ENCODE measurements at regions not wholly inside any gene's neighbourhood (a gene's known extent, or its start where the extent isn't known, plus 50 kb on each side); places are given as distances from the start of the nearest gene placed in this dataset.

DNA sequence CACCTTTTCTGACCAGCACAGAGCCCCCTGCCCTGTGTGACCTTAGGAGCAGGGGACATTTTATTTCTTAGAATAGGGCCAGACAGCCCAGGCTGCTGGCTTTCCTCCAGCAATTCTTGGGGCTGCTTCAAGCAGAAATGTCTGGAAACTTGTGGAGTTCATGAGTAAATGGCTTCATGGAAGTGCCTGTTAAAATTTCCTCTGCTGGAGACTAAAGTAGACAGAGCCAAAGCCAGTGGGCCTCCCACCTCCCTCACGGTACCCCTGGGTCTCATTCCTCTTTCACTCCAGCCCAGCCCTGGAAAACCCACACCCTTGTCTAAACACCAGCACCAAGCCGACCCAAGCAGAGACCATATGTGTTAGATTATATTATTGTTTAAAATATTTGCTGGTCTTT is 505.5 kb upstream of the ZMIZ1 start:
- DNase-seq = no peak
- no peak for ATAC-seq

DNA sequence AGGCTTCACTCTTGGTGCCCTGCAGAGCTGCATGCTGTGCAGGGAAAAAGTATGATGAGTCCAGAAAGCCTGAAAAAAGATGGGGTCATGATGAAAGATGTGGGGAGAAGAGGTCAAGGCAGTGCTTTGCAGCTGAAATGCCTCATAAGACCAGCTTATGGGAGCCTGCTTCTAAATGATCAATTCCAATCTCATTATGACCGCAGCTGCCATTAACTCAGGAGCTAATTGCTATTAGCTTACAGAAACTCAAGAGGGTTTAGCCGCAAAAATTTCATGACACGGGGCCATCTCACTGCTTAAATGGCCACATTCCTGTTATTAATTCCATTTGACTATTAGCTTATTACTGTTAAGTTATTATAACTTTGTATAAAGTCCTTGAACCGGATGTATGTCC is 502.9 kb upstream of the ZMIZ1 start:
- ATAC-seq = no peak

GRCh38 chr10:78566284-78567111 is 502.3 kb upstream of the ZMIZ1 start:
- ATAC-seq = no peak
- DNase-seq = no peak

More for the DNA sequence above, 502.9 kb upstream of the ZMIZ1 start:
- DNase-seq = no peak

DNA sequence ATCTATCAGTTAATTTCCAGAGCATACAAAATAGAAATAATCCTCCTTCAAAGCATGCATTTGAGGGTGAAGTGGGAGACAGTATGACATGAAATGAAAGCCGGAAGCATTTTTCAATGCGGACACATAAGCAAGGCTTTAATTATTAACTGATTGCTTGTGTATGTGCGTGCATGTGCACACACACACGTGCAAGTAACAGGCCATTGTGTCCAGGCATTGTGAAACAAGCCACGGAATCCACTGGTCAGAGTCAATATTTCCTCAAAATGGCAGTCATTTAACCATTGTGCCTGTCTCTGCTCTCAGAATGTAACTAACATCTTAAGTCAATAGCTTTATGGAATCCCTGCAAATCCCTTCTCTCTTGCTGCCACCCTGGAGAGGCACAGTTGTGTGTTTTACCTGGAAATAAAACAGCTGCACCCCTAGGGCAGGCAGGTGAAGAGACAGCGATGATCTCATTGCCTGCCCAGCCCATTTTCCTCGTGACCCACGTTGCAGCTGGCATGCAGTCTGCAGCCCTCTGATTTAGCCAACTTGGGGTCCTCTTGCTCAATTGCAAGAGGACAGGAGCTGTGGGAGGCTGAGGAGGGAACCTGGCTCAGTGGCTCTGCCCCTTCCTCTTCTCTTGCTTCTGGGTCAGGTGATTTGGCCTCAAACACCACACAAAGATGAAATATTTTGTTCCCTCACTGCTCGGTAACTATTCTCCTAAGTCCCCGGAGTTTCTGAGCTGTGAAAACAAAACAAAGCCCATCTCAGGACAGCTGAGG is 500.9 kb upstream of the ZMIZ1 start:
- ATAC-seq = no peak
- DNase-seq = no peak

GRCh38 chr10:78568620-78569019 is 500.1 kb upstream of the ZMIZ1 start:
- DNase-seq (no peak), ATAC-seq (no peak)

DNA sequence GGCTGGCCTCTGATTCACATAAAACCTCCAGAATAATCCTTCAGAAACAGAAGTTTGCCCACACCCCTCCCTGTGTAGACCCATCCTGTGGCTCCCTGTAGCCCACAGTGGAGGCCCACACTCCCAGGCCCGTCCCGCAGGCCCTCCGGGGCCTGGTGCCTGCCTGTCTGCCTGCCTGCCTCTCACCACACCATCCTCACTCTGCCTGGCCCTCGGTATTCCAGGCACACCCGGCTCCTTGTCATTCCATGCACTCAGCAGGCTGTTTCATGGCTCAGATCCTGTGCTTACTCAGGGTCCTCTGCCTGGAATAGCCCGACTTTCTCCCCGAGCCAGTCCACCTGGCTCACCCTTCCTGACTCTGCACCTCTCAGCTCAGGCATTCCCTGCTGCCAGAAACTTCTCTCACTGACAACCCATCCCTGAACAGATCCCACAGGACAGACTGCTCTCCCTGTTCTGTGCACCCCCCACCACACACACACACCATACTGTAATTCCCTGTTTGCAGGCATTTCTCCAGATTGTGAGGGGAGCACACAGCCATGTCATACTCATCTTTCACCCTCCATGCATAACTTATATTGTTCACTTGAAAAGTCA is 498.0 kb upstream of the ZMIZ1 start:
- ATAC-seq (no peak), DNase-seq (no peak)

DNA sequence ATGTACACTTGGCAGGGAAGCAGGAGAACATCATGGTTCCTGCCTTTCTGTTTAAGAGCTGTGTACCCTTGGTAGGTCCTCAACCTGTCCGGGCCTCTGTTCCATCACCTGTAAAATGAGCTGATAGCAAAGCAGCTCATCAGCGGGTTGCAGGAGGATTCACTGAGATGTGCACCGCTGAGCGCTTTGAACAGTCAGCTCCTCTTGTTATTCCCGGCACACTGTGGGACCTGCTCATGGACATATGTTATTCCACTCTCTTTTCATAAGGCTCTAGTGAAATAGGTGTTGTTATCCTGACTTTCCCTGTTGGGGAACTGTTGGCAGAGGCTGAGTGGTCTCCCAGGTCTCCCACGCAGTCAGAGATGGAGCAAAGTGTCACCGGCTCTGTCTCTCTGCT is 497.5 kb upstream of the ZMIZ1 start:
- DNase-seq = no peak
- ATAC-seq = no peak

GRCh38 chr10:78571891-78572290 is 496.9 kb upstream of the ZMIZ1 start:
- DNase-seq (no peak), ATAC-seq (no peak)

DNA sequence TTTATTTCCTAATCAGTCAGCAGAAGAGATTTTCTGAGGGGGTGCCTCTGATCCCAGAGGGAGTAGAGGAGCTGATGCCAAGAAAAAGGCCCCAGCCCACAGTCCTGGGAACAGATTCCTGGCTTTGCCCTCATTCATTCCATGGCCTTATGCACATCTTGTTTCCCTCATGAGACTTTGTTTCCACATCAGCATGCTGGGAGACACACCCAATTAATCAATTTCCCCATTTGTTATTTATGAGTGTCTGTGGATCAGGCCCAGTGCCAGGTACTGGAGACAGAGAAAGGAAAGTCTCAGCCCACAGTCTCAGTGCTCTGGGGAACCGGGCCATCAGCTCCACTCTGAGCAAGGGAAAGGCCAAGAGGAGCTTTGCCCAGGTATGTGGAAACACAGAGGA is 496.2 kb upstream of the ZMIZ1 start:
- no peak for DNase-seq
- no peak for ATAC-seq

DNA sequence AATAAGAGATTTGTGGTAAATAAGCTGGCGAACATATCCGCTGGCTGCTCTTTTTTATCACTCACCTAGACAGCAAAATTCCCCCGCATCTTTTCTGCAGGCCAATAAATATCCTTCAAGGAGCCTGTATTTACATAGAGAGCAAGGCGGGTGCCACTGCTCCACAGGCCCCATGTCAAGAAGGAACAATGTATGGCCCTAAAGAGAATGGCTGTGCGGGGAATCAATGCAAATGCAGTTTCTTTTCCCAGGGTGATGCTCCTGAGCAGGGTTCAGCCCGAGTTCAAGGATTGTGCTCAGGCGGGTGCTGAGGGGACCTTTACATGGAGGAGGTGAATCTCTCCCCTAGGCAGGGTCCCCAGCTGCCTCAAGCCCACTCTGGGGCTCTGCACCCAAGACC is 494.2 kb upstream of the ZMIZ1 start:
- ATAC-seq (no peak), DNase-seq (no peak)

DNA sequence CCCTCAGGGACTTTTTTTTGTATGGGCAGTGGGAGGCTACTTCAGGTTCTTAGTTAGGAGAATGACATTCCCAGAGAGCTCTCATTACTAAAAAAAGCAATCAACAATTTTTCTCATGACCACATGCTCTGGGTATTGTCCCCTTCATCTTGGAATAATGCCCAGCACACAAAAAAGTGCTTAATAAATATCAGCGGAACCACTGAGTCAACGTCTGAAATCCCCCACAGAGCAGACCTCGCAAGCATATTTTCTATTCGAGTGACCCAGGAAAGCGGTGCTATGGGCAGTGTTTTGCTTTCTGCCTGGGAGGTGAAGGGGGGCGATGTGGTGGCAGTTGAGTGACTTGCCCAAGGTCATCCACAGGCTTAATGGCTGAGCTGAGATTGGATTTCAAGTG is 493.4 kb upstream of the ZMIZ1 start:
- no peak for ATAC-seq
- DNase-seq = no peak

DNA sequence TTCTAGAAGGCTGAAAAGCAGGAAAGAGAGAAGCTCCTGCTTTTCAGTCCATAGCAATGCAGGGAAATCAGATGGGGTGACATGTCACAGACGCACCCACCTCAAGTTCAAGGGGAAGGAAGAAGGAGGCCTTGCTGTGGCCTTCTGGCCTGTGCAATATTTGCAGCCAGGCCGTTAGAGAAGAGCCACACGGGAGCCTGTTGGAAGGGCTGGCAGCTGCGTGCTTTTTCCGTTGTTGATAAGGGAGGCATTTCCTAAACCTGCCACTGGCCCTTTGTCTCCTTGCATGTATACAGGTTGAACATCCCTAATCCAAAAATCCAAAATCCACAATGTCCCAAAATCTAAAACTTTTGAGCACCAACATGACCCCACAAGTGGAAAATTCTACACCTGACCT is 492.5 kb upstream of the ZMIZ1 start:
- no peak for ATAC-seq
- no peak for DNase-seq

DNA sequence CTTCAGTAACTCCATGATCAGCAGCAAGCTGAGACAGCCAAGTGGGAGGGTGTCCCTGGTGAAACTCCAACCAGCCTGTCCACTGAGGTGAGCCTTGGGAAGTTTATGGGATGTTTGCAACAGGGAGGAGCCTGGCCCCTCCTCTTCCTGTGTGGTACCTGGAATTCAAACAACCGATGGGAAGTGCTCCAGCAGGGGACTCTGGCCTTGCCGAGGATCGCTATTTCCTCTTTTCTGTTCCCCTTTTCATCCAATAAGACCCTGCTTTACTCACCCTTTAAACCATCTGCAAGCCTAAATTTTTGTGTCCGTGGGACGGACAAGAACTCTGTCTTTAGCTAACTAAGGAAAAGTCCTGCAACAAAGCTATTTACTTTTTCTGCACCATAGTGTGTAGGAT is 491.1 kb upstream of the ZMIZ1 start:
- DNase-seq = no peak
- no peak for ATAC-seq

DNA sequence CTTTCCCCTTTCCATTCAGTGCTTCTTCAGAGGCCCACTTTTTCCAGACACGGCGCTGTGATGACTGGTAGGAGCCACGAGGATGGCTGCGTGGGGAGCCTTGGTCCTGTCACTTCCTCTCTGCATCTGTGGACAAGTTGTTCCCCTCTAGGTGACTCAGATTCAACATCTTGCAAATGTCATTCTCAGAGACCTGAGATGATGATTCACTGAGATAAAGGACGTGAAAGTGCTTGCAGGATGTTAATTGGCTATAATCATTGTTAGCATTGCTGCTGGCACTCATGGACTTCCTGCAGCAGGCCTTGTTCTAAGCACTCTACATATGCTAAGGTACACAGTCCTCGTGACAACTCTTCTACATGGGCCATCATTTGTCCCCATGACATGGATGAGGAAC is 489.8 kb upstream of the ZMIZ1 start:
- DNase-seq (peak; percentile 72), ATAC-seq (peak; percentile 97)

- DNase-seq = no peak
- ATAC-seq = no peak
These were observed 489.2 kb upstream of the ZMIZ1 start for GRCh38 chr10:78579576-78579975.

DNA sequence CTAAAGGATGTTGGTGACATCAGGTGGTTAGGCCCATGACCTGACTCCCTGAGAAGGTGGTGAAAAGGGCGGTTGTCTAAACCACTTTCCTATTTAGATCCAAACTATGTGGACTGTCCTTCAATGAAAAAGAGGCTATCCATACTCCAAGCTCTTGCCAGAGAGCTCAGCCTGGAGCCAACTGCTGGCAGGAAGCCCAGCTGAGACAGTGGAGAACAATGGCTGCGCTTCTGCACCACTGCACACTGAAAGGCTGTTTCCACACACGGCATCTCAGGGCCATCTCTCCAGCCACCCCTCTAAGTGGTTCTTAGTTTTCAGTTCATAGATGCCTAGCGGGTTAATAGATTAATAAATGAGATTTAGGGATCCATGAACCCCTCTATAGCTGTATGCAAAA is 488.8 kb upstream of the ZMIZ1 start:
- DNase-seq (no peak), ATAC-seq (no peak)

- no peak for DNase-seq
- ATAC-seq = no peak
These were observed 487.6 kb upstream of the ZMIZ1 start for GRCh38 chr10:78581133-78581694.

DNA sequence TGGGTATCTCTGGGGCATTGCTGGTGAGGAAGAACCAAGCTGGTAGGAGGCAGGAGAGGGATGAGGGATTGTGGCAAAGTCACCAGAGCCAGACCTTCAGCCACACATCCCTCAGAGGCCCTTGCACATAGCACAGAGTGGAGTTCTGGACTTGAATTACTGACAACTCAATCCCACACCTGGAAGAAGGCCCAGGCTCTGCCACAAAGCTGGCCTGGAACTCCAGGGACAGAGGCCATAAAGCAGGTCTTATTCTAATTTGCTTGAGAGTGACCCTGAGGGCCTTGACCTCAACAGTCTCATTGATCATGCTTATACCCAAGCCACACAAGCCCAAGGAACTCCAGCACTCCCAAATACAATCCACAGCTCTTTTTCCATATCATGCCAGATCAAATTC is 486.2 kb upstream of the ZMIZ1 start:
- no peak for ATAC-seq
- no peak for DNase-seq

DNA sequence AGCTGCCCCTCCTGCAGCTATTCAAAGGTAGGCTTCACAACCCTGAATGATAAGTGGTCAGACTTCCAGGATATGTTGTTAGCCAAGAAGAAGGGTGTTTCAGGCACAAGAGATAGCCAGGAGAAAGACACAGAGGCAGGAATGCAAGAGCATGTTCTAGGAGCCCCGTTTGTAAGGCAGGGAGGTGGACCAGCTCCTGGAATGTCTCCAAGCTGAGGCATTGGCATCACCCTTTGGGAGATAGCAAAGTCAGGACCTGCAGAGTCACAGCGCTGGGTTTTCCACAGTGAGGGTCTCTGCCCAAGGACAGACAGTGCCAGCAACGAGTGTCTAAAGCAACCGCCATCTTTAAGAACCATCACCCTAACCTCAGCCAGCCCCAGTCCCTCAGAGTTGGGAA is 484.5 kb upstream of the ZMIZ1 start:
- DNase-seq (no peak), ATAC-seq (no peak)

GRCh38 chr10:78584681-78585080 is 484.1 kb upstream of the ZMIZ1 start:
- ATAC-seq = no peak
- DNase-seq = no peak

DNA sequence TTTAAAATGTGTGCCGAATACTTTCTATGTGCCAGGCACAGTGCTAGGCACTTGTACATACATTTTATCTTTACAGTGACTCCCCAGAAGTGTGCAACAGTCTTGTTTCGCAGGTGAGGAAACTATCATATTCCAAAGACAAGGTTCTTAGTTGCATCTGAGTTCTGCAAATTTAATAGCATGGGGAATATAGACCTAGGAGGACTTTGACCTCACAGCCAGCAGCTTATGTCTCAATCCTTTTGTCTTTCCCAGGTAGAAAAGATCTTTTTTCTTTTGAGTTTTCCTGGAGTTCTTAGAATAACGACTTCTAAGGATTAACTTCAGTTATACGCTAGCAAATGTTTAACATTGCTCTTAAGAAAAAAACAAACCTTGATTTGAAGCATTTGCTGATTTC is 482.8 kb upstream of the ZMIZ1 start:
- DNase-seq (no peak), ATAC-seq (no peak)

GRCh38 chr10:78588194-78588811 is 480.5 kb upstream of the ZMIZ1 start:
- no peak for ATAC-seq
- no peak for DNase-seq

GRCh38 chr10:78589687-78590086 is 479.1 kb upstream of the ZMIZ1 start:
- DNase-seq = no peak

More at GRCh38 chr10:78589687-78590086, 479.1 kb upstream of the ZMIZ1 start:
- ATAC-seq = no peak
